HG02588 (cell line): ENCODE measurements at regions not wholly inside any gene's neighbourhood (a gene's known extent, or its start where the extent isn't known, plus 50 kb on each side); places are given as distances from the start of the nearest gene placed in this dataset.
"Not testable (repeated sequence)": the region's sequence is repeated elsewhere in the genome, so short reads cannot be mapped to it uniquely, and the experiment has no call there.

Source experiments
- ATAC-seq: cut with Tn5 transposase; IDR thresholded peaks from one replicate; pipeline ENCODE4 v1.9.1; 2021; ENCODE audit warnings: mild to moderate bottlenecking, moderate library complexity; ENCODE audit not compliant: unreplicated experiment

- ATAC-seq: no peak
Observed at GRCh38 chr3:89742546-89742945, 635.1 kb downstream of the EPHA3 start.

DNA sequence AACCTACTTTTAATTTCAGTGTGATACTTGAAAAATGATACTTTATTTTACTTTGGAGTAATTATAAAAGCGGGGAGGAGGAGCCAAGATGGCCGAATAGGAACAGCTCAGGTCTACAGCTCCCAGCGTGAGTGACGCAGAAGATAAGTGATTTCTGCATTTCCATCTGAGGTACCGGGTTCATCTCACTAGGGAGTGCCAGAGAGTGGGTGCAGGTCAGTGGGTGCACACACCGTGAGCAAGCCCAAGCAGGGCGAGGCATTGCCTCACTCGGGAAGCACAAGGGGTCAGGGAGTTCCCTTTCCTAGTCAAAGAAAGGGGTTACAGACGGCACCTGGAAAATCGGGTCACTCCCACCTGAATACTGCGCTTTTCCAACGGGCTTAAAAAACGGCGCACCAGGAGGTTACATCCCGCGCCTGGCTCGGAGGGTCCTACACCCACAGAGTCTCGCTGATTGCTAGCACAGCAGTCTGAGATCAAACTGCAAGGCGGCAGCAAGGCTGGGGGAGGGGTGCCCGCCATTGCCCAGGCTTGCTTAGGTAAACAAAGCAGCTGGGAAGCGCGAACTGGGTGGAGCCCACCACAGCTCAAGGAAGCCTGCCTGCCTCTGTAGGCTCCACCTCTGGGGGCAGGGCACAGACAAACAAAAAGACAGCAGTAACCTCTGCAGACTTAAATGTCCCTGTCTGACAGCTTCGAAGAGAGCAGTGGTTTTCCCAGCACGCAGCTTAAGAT is 640.3 kb downstream of the EPHA3 start:
- not testable (repeated sequence) for ATAC-seq

GRCh38 chr3:89762405-89762804 is 655.0 kb downstream of the EPHA3 start:
- no peak for ATAC-seq

DNA sequence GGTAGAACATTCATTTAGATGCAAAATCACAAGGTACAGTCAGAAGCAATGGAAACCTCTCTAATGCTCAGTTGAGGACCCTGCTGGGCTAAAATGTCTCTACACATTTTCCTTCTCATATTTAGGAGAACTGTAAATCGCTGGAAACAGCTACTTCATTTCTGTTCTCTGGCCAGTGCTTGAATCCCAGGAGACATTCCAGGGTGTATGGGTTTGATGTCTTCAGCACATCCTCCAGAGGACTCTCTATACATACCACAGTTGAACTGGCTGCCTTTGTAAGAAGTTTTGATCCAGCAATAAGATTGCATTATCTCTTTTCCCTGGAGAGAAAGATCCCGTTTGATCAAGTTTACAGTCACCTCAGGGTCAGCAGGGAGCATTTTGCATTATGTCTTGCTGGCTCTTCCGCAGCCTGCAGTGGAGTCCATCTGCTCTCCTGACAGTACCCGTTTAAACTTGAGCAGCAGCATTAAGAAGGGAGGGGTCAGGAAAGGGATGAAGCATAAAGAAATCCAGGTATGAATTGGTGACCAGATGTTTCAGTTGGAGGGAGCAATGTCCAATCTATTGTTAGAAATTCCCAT is 676.0 kb downstream of the EPHA3 start:
- no peak for ATAC-seq

- ATAC-seq: no peak
Observed at GRCh38 chr3:89787485-89787884, 680.1 kb downstream of the EPHA3 start.

GRCh38 chr3:89787979-89788378 is 680.6 kb downstream of the EPHA3 start:
- ATAC-seq: no peak

- no peak for ATAC-seq
Observed at GRCh38 chr3:89795506-89795905, 688.1 kb downstream of the EPHA3 start.

GRCh38 chr3:89802881-89803280 is 695.5 kb downstream of the EPHA3 start:
- no peak for ATAC-seq

DNA sequence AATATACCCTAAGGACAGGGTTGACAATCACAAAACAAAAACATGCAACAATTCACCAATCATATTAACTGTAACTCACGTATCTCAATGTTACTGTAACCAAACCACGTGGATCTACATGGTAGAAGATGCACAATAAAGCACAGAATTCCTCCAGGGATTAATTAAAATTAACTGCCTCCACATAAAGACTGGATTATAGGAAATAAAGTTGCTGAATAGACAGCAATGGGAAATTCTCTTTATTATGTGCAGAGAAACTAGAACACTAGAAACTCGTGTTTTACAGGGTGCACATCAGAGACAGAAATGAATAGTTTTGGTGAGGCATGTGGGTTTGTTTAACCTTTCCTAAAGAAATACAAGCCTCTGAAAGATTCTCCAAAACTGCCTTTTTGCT is 696.3 kb downstream of the EPHA3 start:
- no peak for ATAC-seq

DNA sequence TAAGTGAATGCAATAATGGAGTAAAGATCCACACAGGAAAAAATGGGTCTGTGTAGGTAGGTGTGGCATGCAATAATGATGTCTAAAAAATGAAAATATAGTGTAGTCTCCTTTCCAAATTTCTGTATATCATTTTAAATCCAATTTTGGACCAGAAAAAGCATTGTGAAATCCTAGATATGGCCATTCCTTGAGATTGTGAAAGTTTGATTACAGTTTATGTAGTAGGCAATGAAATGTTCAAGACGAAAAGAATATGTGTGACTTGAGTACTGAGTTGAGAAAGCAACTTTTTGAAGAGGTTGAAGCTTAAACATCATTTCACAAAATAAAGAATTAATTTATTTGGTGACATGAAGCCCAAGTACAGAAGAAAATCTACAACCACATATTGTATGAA is 698.7 kb downstream of the EPHA3 start:
- ATAC-seq: no peak

- no peak for ATAC-seq
Observed at GRCh38 chr3:89808680-89809197, 701.3 kb downstream of the EPHA3 start.

- no peak for ATAC-seq
Observed at GRCh38 chr3:89813500-89813899, 706.1 kb downstream of the EPHA3 start.

- ATAC-seq: no peak
Observed at GRCh38 chr3:89841041-89841440, 733.6 kb downstream of the EPHA3 start.

GRCh38 chr3:89845053-89845452 is 737.6 kb downstream of the EPHA3 start:
- no peak for ATAC-seq

DNA sequence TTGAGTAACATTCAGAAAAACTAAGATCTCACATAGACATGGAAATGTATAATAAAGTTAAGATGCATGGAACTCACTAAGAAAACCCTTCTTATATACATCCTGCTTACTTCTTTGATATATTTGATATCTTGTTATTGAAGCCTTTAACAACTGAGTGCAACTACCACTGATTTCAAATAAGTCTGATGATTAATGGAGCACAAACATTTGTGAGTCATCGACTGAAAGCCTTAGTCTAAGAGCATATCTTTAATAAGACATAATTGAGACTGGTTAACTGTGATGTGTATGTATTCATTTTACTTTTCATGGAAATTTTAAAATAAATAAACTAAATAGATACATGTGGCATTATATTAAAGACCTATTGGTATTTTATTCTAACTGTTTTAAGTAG is 740.5 kb downstream of the EPHA3 start:
- no peak for ATAC-seq

DNA sequence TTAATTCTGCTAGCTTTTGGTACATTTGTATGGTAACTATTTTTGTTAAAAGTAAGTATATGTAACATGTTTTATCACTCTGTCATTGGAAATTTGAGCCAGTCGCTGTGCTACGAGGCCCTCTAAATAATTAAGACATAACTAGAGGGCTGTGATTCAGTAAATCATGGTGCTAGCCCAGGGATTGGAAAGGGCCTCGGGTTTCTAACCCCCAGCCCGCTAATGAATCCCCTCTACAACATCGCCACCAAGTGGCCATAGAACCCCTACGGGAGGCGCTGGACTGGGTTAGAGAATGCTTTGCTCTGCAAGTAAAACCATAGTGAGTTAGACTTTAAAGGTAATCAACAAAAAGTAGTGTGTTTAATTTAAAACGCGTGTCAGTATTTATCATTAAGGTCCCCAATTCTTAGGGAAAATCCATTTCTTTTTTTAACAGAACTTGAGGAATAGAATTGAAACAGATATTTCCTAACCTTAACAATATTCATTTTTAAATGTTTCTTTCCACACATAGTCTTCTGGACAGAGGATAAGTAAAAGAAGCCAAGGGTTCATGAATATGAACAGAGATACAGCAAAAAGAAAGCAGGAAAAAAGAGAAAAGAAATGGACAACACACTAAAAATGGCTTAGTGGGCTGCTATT is 744.7 kb downstream of the EPHA3 start:
- ATAC-seq: no peak

DNA sequence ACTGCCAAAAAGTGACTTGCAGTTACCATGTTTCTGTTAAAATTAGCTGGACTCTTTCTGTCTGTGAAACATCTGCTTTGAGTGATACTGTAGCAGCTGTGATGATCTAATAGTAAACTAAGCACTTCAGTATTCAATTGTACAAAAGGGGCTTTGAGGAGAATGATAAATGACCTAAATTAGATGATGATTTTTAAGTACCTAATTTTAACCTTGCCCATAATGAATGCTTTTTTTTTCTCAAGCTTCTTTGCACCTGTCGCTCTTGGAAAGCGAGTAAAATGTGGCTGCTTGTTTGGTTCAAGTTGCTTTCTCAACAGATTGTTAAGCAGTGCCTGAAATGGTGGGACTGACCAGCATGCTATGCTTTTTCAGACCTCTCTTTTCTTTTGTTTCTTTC is 752.3 kb downstream of the EPHA3 start:
- ATAC-seq: no peak

GRCh38 chr3:89867286-89867685 is 759.9 kb downstream of the EPHA3 start:
- ATAC-seq: no peak

- ATAC-seq: no peak
Observed at GRCh38 chr3:89876116-89876515, 768.7 kb downstream of the EPHA3 start.

GRCh38 chr3:89877230-89877629 is 769.8 kb downstream of the EPHA3 start:
- no peak for ATAC-seq

GRCh38 chr3:89889386-89889785 is 782.0 kb downstream of the EPHA3 start:
- no peak for ATAC-seq

DNA sequence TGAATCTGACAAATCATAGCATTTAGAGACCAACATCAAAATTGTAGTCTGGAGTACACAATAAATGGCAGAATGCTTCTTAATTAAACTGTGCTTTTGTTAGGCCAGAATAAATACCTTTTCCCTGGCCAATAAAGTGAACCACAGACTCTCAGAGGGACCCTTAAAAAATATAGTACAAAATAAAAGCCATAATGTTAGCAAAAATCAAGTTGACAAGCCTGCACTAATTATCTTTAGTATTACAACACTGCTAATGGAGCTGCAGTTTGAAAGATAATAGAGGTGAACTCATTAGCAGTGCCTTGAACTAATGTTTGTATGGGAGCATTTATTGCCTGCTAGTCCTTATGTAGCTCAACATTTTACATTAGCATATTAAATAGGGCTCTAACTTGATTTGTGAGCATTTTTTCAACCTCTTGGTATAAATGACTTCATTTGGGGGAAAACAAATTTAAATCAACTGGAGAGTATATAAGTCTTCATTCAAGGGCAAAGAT is 801.3 kb downstream of the EPHA3 start:
- ATAC-seq: no peak
